ENCODE measurements at regions not wholly inside any gene's neighbourhood (a gene's known extent, or its start where the extent isn't known, plus 50 kb on each side); places are given as distances from the start of the nearest gene placed in this dataset.

DNA sequence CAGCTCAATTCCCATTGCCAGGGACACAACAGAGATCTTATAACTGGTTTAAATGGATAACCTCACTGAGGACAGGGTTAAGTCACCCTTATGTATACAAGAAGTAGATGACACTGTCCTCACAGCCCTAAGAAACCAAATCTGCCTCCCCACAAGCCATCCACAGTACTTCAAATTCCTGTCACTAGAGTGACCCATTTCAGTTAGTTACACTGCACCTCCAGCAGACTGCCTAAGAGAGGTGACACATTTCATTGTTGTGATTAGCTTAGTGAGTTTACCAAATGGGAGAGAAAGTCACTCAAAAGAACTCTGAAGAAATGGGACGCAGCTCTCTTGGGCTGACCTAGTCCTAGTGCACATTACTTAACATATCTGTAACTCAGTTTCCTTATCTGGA is 53.6 kb upstream of the HTR1A start:
- Histone ChIP-seq H2AFZ (ENCODE audit: low read length) (no peak overlapping the region), H3K4me3 (ENCODE audit: low read depth, low read length, poor library complexity, severe bottlenecking) (no peak overlapping the region), H3K9me3 (ENCODE audit: low read length) (no peaks in the 10 kb centered on the region), H3K36me3 (ENCODE audit: insufficient read depth, low read length) (no peaks in the 10 kb centered on the region), H4K20me1 (ENCODE audit: insufficient read depth, low read length) (no peaks in the 10 kb centered on the region), H3K9me2 (ENCODE audit: insufficient read depth, low read length) (no peaks in the 10 kb centered on the region), H3K27ac (ENCODE audit: low read depth, low read length, poor library complexity, severe bottlenecking) (no peak overlapping the region), H3K4me2 (ENCODE audit: low read length) (no peak overlapping the region), H3K4me1 (ENCODE audit: insufficient read depth, low read length, poor library complexity, severe bottlenecking) (no peaks in the 10 kb centered on the region), H3K79me2 (ENCODE audit: insufficient read depth, low read depth, low read length) (no peaks in the 10 kb centered on the region)
- TF ChIP-seq, protein P1, sequence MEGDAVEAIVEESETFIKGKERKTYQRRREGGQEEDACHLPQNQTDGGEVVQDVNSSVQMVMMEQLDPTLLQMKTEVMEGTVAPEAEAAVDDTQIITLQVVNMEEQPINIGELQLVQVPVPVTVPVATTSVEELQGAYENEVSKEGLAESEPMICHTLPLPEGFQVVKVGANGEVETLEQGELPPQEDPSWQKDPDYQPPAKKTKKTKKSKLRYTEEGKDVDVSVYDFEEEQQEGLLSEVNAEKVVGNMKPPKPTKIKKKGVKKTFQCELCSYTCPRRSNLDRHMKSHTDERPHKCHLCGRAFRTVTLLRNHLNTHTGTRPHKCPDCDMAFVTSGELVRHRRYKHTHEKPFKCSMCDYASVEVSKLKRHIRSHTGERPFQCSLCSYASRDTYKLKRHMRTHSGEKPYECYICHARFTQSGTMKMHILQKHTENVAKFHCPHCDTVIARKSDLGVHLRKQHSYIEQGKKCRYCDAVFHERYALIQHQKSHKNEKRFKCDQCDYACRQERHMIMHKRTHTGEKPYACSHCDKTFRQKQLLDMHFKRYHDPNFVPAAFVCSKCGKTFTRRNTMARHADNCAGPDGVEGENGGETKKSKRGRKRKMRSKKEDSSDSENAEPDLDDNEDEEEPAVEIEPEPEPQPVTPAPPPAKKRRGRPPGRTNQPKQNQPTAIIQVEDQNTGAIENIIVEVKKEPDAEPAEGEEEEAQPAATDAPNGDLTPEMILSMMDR (conservative IDR thresholded peaks at IDR 0.05; ENCODE audit: low read length), result no peak
- TF ChIP-seq EZH2phosphoT487 (IDR thresholded peaks at IDR 0.05; ENCODE audit: borderline replicate concordance, low read depth, low read length), result no peak
- CTCF ChIA-PET (ENCODE audit: unreplicated experiment), result no interaction called here
- POLR2A ChIA-PET, result no interaction called here
- no TSS peak for BruUV-seq (replicated peaks)
- DNase-seq (ENCODE audit: low spot score), result no peak
- intact Hi-C loops (cut with micrococcal nuclease; ENCODE audit: unreplicated experiment), result no loop called here

Measured in OCI-LY7 (cell line).